H1 (cell line): ENCODE measurements at regions not wholly inside any gene's neighbourhood (a gene's known extent, or its start where the extent isn't known, plus 50 kb on each side); places are given as distances from the start of the nearest gene placed in this dataset.

ENCODE experiments used
- CTCF ChIA-PET: fragments of 300-600 bp; sonication (Branson Sonifier 250); formaldehyde crosslinking; loops from one replicate; lab custom pipeline; 2021; ENCODE audit not compliant: partially characterized antibody; lab: Charles Lee
- POLR2A ChIA-PET: fragments of 300-600 bp; sonication (Branson Sonifier 250); formaldehyde crosslinking; loops from one replicate; lab custom pipeline; 2021; ENCODE audit warnings: inconsistent platforms; ENCODE audit not compliant: partially characterized antibody; lab: Charles Lee
- DNase-seq, 2 experiments: peaks; one replicate each; pipeline versions ENCODE4 v3.0.0 to v3.0.0-alpha.2; 2010 to 2022; ENCODE audit warnings: low spot score in 2 of 2, low read depth in 1 of 2, mixed read lengths in 1 of 2
- FAIRE-seq: peaks from 2 replicates; lab custom pipeline; 2011; peaks lifted over from hg19 to GRCh38; lab: Jason Lieb, UNC
- H2AFZ ChIP-seq: 2 replicates; pipeline ENCODE4 v1.8.1; 2012; ENCODE audit warnings: low read length, inconsistent platforms
- H2AK5ac ChIP-seq: 2 replicates; pipeline ENCODE4 v1.6.1; 2013; ENCODE audit warnings: low read depth, low read length
- H2BK120ac ChIP-seq: replicated peaks from 2 replicates; pipeline ENCODE3; 2013; ENCODE audit warnings: low read depth, low read length, inconsistent platforms
- H2BK12ac ChIP-seq: 2 replicates; pipeline ENCODE4 v1.6.1; 2013; ENCODE audit warnings: low read depth, low read length
- H2BK15ac ChIP-seq: 2 replicates; pipeline ENCODE4 v1.6.1; 2013; ENCODE audit warnings: low read length
- H2BK20ac ChIP-seq: 2 replicates; pipeline ENCODE4 v1.6.1; 2013; ENCODE audit warnings: low read length
- H2BK5ac ChIP-seq: 2 replicates; pipeline ENCODE4 v1.6.1; 2013; ENCODE audit warnings: low read depth, low read length
- H3K14ac ChIP-seq: 2 replicates; pipeline ENCODE4 v1.6.1; 2013; ENCODE audit warnings: inconsistent platforms; ENCODE audit not compliant: insufficient read length
- H3K18ac ChIP-seq: 2 replicates; pipeline ENCODE4 v1.6.1; 2013; ENCODE audit warnings: low read length; ENCODE audit errors: extremely low read depth
- H3K23ac ChIP-seq: 2 replicates; pipeline ENCODE4 v1.6.1; 2013; ENCODE audit warnings: inconsistent platforms; ENCODE audit not compliant: insufficient read length
- H3K23me2 ChIP-seq: 2 replicates; pipeline ENCODE4 v1.6.1; 2013; ENCODE audit warnings: low read depth, low read length
- H3K27ac ChIP-seq: 2 replicates; pipeline ENCODE4 v1.6.1; 2011; ENCODE audit warnings: low read depth, low read length, inconsistent platforms
- H3K27me3 ChIP-seq, 4 experiments: replicated peaks in 1 of 4; 1 replicate in 1 of 4; 2 replicates in 3 of 4; pipeline versions ENCODE4 v1.6.1 to v1.8.1; 2011 to 2013; ENCODE audit warnings: low read length in 3 of 4, mild to moderate bottlenecking in 3 of 4, inconsistent platforms in 2 of 4, mixed read lengths in 2 of 4, moderate library complexity in 1 of 4; ENCODE audit not compliant: control insufficient read depth in 3 of 4, insufficient read depth in 3 of 4; ENCODE audit errors: extremely low read depth in 1 of 4
- H3K36me3 ChIP-seq, 4 experiments: 2 replicates each; pipeline versions ENCODE4 v1.6.1 to v1.8.1; 2011 to 2013; ENCODE audit warnings: mild to moderate bottlenecking in 4 of 4, low read length in 3 of 4, moderate library complexity in 2 of 4, control low read depth in 1 of 4, inconsistent platforms in 1 of 4; ENCODE audit not compliant: insufficient read depth in 4 of 4, control insufficient read depth in 2 of 4
- H3K4ac ChIP-seq: replicated peaks from 2 replicates; pipeline ENCODE3; 2013; ENCODE audit warnings: low read length, low read depth, mixed read lengths, inconsistent platforms; ENCODE audit not compliant: insufficient read length
- H3K4me1 ChIP-seq, 4 experiments: replicated peaks in 1 of 4; 1 replicate in 1 of 4; 2 replicates in 3 of 4; pipeline versions ENCODE4 v1.6.1 to v1.8.1; 2011 to 2013; ENCODE audit warnings: low read length in 3 of 4, inconsistent platforms in 2 of 4, mixed read lengths in 1 of 4; ENCODE audit not compliant: insufficient read depth in 4 of 4, control insufficient read depth in 3 of 4
- H3K4me2 ChIP-seq, 2 experiments: 2 replicates each; pipeline versions ENCODE4 v1.6.1 to v1.8.1; 2011 to 2013; ENCODE audit warnings: low read depth in 2 of 2, low read length in 2 of 2, control low read depth in 1 of 2, inconsistent platforms in 1 of 2, mild to moderate bottlenecking in 1 of 2; ENCODE audit not compliant: insufficient read depth in 1 of 2
- H3K4me3 ChIP-seq, 4 experiments: fragments of 200-600, 300-600 bp in 1 of 4; sonication (generic), shearing (Covaris generic), sonication (Bioruptor Twin) in 1 of 4; 2 replicates each; pipeline versions ENCODE4 v1.5.1 to v1.8.1; 2011 to 2016; ENCODE audit warnings: low read length in 4 of 4, low read depth in 3 of 4, control low read depth in 2 of 4, inconsistent platforms in 2 of 4, mild to moderate bottlenecking in 2 of 4, mixed read lengths in 1 of 4, moderate library complexity in 1 of 4; ENCODE audit not compliant: insufficient read depth in 2 of 4; ENCODE audit errors: extremely low read depth in 1 of 4
- H3K56ac ChIP-seq: replicated peaks from 2 replicates; pipeline ENCODE3; 2013; ENCODE audit warnings: low read depth, mild to moderate bottlenecking, mixed read lengths, low read length, inconsistent platforms; ENCODE audit not compliant: insufficient read length
- H3K79me1 ChIP-seq: 2 replicates; pipeline ENCODE4 v1.6.1; 2013; ENCODE audit warnings: low read depth, low read length, control low read depth
- H3K79me2 ChIP-seq, 2 experiments: 2 replicates each; pipeline versions ENCODE4 v1.6.1 to v1.8.1; 2012 to 2013; ENCODE audit warnings: low read length in 2 of 2, mild to moderate bottlenecking in 2 of 2, inconsistent platforms in 1 of 2; ENCODE audit not compliant: insufficient read depth in 2 of 2, control insufficient read depth in 1 of 2
- H3K9ac ChIP-seq, 4 experiments: replicated peaks in 1 of 4; 1 replicate in 1 of 4; 2 replicates in 3 of 4; pipeline versions ENCODE4 v1.6.1 to v1.8.1; 2011 to 2013; ENCODE audit warnings: low read depth in 3 of 4, low read length in 3 of 4, control low read depth in 2 of 4, mild to moderate bottlenecking in 2 of 4, moderate library complexity in 2 of 4, inconsistent platforms in 1 of 4; ENCODE audit errors: extremely low read depth in 1 of 4
- H3K9me3 ChIP-seq, 2 experiments: 2 replicates each; pipeline versions ENCODE4 v1.6.1 to v1.8.1; 2012 to 2013; ENCODE audit warnings: mild to moderate bottlenecking in 2 of 2, moderate library complexity in 2 of 2, control low read depth in 1 of 2, inconsistent platforms in 1 of 2, low read depth in 1 of 2, low read length in 1 of 2, mixed read lengths in 1 of 2; ENCODE audit not compliant: insufficient read depth in 2 of 2
- H4K20me1 ChIP-seq, 2 experiments: replicated peaks in 1 of 2; 2 replicates each; pipeline versions ENCODE3 to v1.8.1; 2011 to 2013; ENCODE audit warnings: inconsistent platforms in 2 of 2, low read length in 2 of 2, mild to moderate bottlenecking in 1 of 2; ENCODE audit not compliant: insufficient read depth in 2 of 2, control insufficient read depth in 1 of 2
- H4K5ac ChIP-seq: 2 replicates; pipeline ENCODE4 v1.6.1; 2013; ENCODE audit warnings: low read length, low read depth, mixed read lengths, inconsistent platforms; ENCODE audit not compliant: insufficient read length
- H4K8ac ChIP-seq: 2 replicates; pipeline ENCODE4 v1.8.0; 2013; ENCODE audit warnings: mild to moderate bottlenecking, moderate library complexity, low read length, inconsistent platforms; ENCODE audit not compliant: insufficient read depth; ENCODE audit errors: extremely low read depth
- H4K91ac ChIP-seq: replicated peaks from 2 replicates; pipeline ENCODE3; 2013; ENCODE audit warnings: low read length, mixed read lengths, inconsistent platforms; ENCODE audit not compliant: insufficient read length
- BACH1 ChIP-seq: IDR thresholded peaks from 2 replicates; pipeline ENCODE4 v1.6.1; 2012; ENCODE audit warnings: low read length, improper control_type of control experiment
- BRCA1 ChIP-seq: IDR thresholded peaks from 2 replicates; pipeline ENCODE4 v1.6.1; 2012; ENCODE audit warnings: low read depth, low read length, improper control_type of control experiment
- GTF2F1 ChIP-seq: IDR thresholded peaks from 2 replicates; pipeline ENCODE4 v1.6.1; 2012; ENCODE audit warnings: low read depth, low read length, improper control_type of control experiment, borderline replicate concordance
- HDAC6 ChIP-seq: IDR thresholded peaks from one replicate; pipeline ENCODE4 v1.7.1; 2012; ENCODE audit warnings: low read depth, mild to moderate bottlenecking, inconsistent platforms, low read length, moderate library complexity
- JUN ChIP-seq: IDR thresholded peaks from 2 replicates; pipeline ENCODE4 v1.6.1; 2011; ENCODE audit warnings: low read depth, mild to moderate bottlenecking, improper control_type of control experiment, low read length
- JUND ChIP-seq: IDR thresholded peaks from 2 replicates; pipeline ENCODE4 v1.6.1; 2011; ENCODE audit warnings: mild to moderate bottlenecking, improper control_type of control experiment, low read length
- NANOG ChIP-seq: IDR thresholded peaks from 2 replicates; pipeline ENCODE4 v1.6.1; 2011; ENCODE audit warnings: low read length, low read depth, mild to moderate bottlenecking, inconsistent platforms; ENCODE audit not compliant: insufficient read depth, poor library complexity, severe bottlenecking
- RBBP5 ChIP-seq: IDR thresholded peaks from 2 replicates; pipeline ENCODE4 v1.7.1; 2012; ENCODE audit warnings: low read depth, mild to moderate bottlenecking, inconsistent platforms, low read length, moderate library complexity, borderline replicate concordance
- SIX5 ChIP-seq: IDR thresholded peaks from 2 replicates; pipeline ENCODE4 v1.6.1; 2011; ENCODE audit warnings: mild to moderate bottlenecking, low read depth, low read length
- ZNF274 ChIP-seq: IDR thresholded peaks from 2 replicates; pipeline ENCODE4 v1.7.0; 2012; ENCODE audit warnings: low read length, borderline replicate concordance; ENCODE audit errors: extremely low read depth
- WGBS, 2 experiments: shearing (Covaris generic) in 1 of 2; methylation state at CpG; one replicate each; pipeline versions ENCODE4 v1.1.6 to v1.1.7; 2013 to 2015; ENCODE audit warnings: low lambda C conversion rate in 2 of 2, mixed read lengths in 2 of 2, inconsistent platforms in 1 of 2, low coverage in 1 of 2, missing lambda C conversion rate in 1 of 2; ENCODE audit not compliant: insufficient replicate concordance in 2 of 2, insufficient coverage in 1 of 2, insufficient read length in 1 of 2; ENCODE audit errors: extremely low coverage in 1 of 2, missing lambda C conversion rate in 1 of 2; 5-methylcytosine and 5-hydroxymethylcytosine counted together
- TF ChIP-seq, protein P1 (sequence below): IDR thresholded peaks from 2 replicates; pipeline ENCODE4 v1.6.1; 2011; ENCODE audit warnings: low read length, improper control_type of control experiment
- TF ChIP-seq, protein P2 (sequence below): IDR thresholded peaks from 2 replicates; pipeline ENCODE4 v1.6.1; 2012; ENCODE audit warnings: inconsistent platforms

DNA sequence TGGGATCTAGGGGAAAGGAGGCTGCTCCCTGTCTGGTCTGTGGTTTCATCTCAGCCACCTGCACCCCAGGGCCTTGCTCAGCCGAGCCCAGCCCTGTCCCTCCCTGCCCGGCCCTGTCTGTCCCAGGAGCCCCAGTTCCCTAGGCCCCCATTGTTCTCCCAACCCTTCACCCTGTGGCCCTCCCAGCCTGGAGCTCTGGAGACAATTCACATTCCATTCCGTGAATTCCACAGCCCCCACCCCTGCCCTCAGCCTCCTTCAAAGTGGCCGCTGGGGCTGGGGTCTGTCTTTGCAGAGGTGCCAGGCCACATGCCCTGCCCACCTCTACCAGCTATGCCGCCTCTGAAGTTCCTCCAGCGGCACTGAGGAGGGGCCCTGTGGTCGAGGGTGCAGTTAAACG, 77.9 kb upstream of the WNT11 start:
- DNase-seq, result no peak
- H3K36me3 ChIP-seq, result no peaks in the 10 kb centered on the region
- TF ChIP-seq HDAC6 (no peak), NANOG (no peak), ZNF274 (no peak), JUND (no peak), GTF2F1 (no peak), BRCA1 (no peak), RBBP5 (no peak), BACH1 (no peak), SIX5 (no peak), JUN (no peak)
- TF ChIP-seq, protein P1, sequence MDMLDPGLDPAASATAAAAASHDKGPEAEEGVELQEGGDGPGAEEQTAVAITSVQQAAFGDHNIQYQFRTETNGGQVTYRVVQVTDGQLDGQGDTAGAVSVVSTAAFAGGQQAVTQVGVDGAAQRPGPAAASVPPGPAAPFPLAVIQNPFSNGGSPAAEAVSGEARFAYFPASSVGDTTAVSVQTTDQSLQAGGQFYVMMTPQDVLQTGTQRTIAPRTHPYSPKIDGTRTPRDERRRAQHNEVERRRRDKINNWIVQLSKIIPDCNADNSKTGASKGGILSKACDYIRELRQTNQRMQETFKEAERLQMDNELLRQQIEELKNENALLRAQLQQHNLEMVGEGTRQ, result no peak
- TF ChIP-seq, protein P2, sequence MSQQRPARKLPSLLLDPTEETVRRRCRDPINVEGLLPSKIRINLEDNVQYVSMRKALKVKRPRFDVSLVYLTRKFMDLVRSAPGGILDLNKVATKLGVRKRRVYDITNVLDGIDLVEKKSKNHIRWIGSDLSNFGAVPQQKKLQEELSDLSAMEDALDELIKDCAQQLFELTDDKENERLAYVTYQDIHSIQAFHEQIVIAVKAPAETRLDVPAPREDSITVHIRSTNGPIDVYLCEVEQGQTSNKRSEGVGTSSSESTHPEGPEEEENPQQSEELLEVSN, result 0 out of 2 replicates have a peak, but pooled peaks have one; percentile 28

More for the DNA sequence above, 77.9 kb upstream of the WNT11 start:
- Histone ChIP-seq H2BK12ac (0 out of 2 replicates have a peak overlapping the region, but pooled peaks have one; percentile 1), H4K5ac (no peak overlapping the region), H3K4ac (no peak overlapping the region), H3K79me2 (no peaks in the 10 kb centered on the region), H2AK5ac (no peak overlapping the region), H3K27me3 (peaks cover 0 to 5% (median 4%) of the 10 kb centered on the region in 4 experiments; a peak in 3 of 7 replicates), H2BK120ac (no peak overlapping the region), H2BK5ac (peak overlapping the region; percentile 16; the same call in 1 of the 2 replicates), H4K8ac (no peak overlapping the region), H3K14ac (no peak overlapping the region), H3K23ac (no peak overlapping the region), H3K9me3 (no peaks in the 10 kb centered on the region), H3K56ac (no peak overlapping the region), H3K9ac (no peak overlapping the region), H2BK20ac (no peak overlapping the region), H4K20me1 (no peaks in the 10 kb centered on the region), H3K27ac (no peak overlapping the region), H4K91ac (peak overlapping the region; percentile 80), H3K4me3 (no peak overlapping the region), H3K4me2 (no peak overlapping the region), H2BK15ac (0 out of 2 replicates have a peak overlapping the region, but pooled peaks have one; percentile 12), H3K79me1 (no peaks in the 10 kb centered on the region; the same call in 1 of the 2 replicates), H3K23me2 (no peaks in the 10 kb centered on the region), H3K18ac (no peak overlapping the region; the same call in 1 of the 2 replicates), H3K4me1 (peaks cover 5 to 30% (median 9%) of the 10 kb centered on the region in 4 experiments), H2AFZ (no peak overlapping the region)
- CTCF ChIA-PET, result interaction anchor here (1.0 to 5.0 kb wide), 11 partner anchors 11 to 76 kb away, joined by 3 to 36 read pairs (median 3); no protein-coding TSS in a partner anchor
- 69% methylated on average over 6 of the region's 8 CpGs; no CpG with 5 or more reads in 1 of the 2 experiments for WGBS, 2 experiments
- POLR2A ChIA-PET, result interaction anchor here (1.2 to 2.1 kb wide), 2 partner anchors 38 to 49 kb away, joined by 3 to 10 read pairs; no protein-coding TSS in a partner anchor
- FAIRE-seq, result no peak
